GM12891 (cell line): ENCODE measurements at regions not wholly inside any gene's neighbourhood (a gene's known extent, or its start where the extent isn't known, plus 50 kb on each side); places are given as distances from the start of the nearest gene placed in this dataset.

ENCODE experiments used
- POLR2A ChIP-seq: IDR thresholded peaks from 2 replicates; pipeline ENCODE4 v1.6.1; 2011; ENCODE audit warnings: low read depth, low read length, control low read depth
- SPI1 ChIP-seq: IDR thresholded peaks from 2 replicates; pipeline ENCODE4 v1.6.1; 2011; ENCODE audit warnings: low read depth, low read length, control low read depth
- TAF1 ChIP-seq: IDR thresholded peaks from 2 replicates; pipeline ENCODE4 v1.6.1; 2011; ENCODE audit warnings: low read depth, low read length, control low read depth

DNA sequence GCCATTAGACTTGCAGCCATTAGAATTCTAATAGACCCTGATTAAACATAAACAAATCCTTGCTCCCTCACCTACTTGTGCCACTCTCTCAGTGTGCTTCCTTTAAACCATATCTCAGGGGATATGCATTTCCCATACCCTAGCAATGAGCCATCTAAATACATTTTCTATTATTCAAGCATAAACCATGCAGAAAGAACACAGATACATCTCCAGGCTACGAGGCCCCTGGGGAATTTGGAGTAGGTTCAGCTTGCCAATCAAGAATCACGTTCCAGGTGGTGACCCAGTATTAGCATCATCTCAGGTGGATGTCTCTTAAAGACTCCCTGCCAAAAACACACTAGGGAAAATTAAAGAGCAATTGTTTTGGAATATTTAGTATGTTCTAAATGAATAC, 93.0 kb upstream of the CCL21 start:
- no peak for TF ChIP-seq SPI1
- no peak for TF ChIP-seq TAF1
- TF ChIP-seq POLR2A: no peak
